IMR-90 (cell line): ENCODE measurements at regions not wholly inside any gene's neighbourhood (a gene's known extent, or its start where the extent isn't known, plus 50 kb on each side); places are given as distances from the start of the nearest gene placed in this dataset.

Source experiments
- CHD1 ChIP-seq: IDR thresholded peaks from 2 replicates; pipeline ENCODE4 v1.6.1; 2012; ENCODE audit warnings: low read depth, low read length, improper control_type of control experiment
- CTCF ChIP-seq: conservative IDR thresholded peaks from 2 replicates; pipeline ENCODE4 v1.5.1; 2012; ENCODE audit warnings: mild to moderate bottlenecking, low read depth, low read length, improper control_type of control experiment
- MAZ ChIP-seq: IDR thresholded peaks from 2 replicates; pipeline ENCODE4 v1.6.1; 2012; ENCODE audit warnings: low read depth, mild to moderate bottlenecking, low read length, improper control_type of control experiment, moderate library complexity, borderline replicate concordance
- POLR2A ChIP-seq: IDR thresholded peaks from 2 replicates; pipeline ENCODE4 v1.6.1; 2012; ENCODE audit warnings: mild to moderate bottlenecking, low read depth, low read length
- RAD21 ChIP-seq: IDR thresholded peaks from 2 replicates; pipeline ENCODE4 v1.6.1; 2012; ENCODE audit warnings: low read length, improper control_type of control experiment
- TF ChIP-seq, protein P1 (sequence below): fragments of 150-350 bp; IDR thresholded peaks from 2 replicates; pipeline ENCODE4 v1.6.1; 2017; ENCODE audit warnings: mild to moderate bottlenecking, antibody characterized with exemption, low read length, low read depth

- TF ChIP-seq POLR2A (no peak), CHD1 (no peak), CTCF (no peak), RAD21 (no peak), MAZ (no peak)
- TF ChIP-seq, protein P1, sequence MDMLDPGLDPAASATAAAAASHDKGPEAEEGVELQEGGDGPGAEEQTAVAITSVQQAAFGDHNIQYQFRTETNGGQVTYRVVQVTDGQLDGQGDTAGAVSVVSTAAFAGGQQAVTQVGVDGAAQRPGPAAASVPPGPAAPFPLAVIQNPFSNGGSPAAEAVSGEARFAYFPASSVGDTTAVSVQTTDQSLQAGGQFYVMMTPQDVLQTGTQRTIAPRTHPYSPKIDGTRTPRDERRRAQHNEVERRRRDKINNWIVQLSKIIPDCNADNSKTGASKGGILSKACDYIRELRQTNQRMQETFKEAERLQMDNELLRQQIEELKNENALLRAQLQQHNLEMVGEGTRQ, result no peak
These were observed 1074.2 kb upstream of the WWC1 start for GRCh38 chr5:167217097-167217743.
